ENCODE measurements at regions not wholly inside any gene's neighbourhood (a gene's known extent, or its start where the extent isn't known, plus 50 kb on each side); places are given as distances from the start of the nearest gene placed in this dataset.

DNA sequence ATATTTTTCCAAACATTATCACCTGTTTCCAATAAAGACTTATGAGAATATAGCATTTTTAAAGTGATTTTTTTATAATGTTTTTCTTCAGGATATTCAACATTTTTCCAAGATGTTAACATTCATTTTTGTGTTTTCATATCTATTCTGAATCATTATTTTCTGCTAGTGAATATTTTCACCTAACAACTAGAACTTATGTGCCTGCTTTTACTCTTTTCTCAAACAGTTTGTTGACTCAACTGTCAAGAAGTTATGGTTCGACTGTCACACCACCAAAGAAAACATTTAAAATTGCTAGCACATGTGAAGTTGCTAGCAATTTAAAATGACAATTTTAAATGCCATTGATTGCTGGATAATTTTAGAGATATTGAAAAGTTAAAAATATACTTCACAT is 343.3 kb upstream of the CDH9 start:
- no peak for DNase-seq (ENCODE audit: low read depth)
- TF ChIP-seq, protein P1, sequence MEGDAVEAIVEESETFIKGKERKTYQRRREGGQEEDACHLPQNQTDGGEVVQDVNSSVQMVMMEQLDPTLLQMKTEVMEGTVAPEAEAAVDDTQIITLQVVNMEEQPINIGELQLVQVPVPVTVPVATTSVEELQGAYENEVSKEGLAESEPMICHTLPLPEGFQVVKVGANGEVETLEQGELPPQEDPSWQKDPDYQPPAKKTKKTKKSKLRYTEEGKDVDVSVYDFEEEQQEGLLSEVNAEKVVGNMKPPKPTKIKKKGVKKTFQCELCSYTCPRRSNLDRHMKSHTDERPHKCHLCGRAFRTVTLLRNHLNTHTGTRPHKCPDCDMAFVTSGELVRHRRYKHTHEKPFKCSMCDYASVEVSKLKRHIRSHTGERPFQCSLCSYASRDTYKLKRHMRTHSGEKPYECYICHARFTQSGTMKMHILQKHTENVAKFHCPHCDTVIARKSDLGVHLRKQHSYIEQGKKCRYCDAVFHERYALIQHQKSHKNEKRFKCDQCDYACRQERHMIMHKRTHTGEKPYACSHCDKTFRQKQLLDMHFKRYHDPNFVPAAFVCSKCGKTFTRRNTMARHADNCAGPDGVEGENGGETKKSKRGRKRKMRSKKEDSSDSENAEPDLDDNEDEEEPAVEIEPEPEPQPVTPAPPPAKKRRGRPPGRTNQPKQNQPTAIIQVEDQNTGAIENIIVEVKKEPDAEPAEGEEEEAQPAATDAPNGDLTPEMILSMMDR (IDR thresholded peaks at IDR 0.05; ENCODE audit: low read depth, low read length) = no peak
- no peak for TF ChIP-seq MAX (IDR thresholded peaks at IDR 0.05; ENCODE audit: low read depth, low read length)
- no peak for TF ChIP-seq MYC (IDR thresholded peaks at IDR 0.05; ENCODE audit: low read depth, low read length)
- no peak for TF ChIP-seq POLR2A (IDR thresholded peaks at IDR 0.05; ENCODE audit: extremely low read depth, insufficient read length)
- H3K4me3 ChIP-seq (ENCODE audit: low read depth, low read length) = no peak overlapping the region

DNA sequence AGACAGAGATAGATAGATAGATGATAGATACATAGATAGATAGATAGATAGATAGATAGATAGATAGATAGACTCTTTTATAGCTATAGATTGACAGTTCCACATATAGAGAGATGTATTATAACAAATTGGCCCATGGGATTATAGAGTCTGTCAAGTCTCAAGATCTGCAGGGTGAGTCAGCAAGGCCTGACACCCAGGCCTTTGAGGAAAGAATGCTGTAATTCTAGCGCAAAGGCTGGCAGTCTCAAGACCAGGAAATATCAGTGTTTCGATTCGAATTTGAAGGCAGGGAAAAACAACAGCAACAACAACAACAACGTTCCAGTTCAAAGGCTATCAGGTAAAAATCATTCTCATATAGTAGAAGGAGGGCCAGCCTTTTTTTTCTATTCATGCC is 339.2 kb upstream of the CDH9 start:
- TF ChIP-seq, protein P1 (IDR thresholded peaks at IDR 0.05; ENCODE audit: low read depth, low read length) = no peak
- TF ChIP-seq POLR2A (IDR thresholded peaks at IDR 0.05; ENCODE audit: extremely low read depth, insufficient read length) (no peak), MAX (IDR thresholded peaks at IDR 0.05; ENCODE audit: low read depth, low read length) (no peak), MYC (IDR thresholded peaks at IDR 0.05; ENCODE audit: low read depth, low read length) (no peak)
- H3K4me3 ChIP-seq (ENCODE audit: low read depth, low read length) = no peak overlapping the region
- DNase-seq (ENCODE audit: low read depth) = no peak

GRCh38 chr5:27353970-27354369 is 315.6 kb upstream of the CDH9 start:
- H3K4me3 ChIP-seq (ENCODE audit: low read depth, low read length) = no peak overlapping the region
- no peak for DNase-seq (ENCODE audit: low read depth)
- TF ChIP-seq POLR2A (IDR thresholded peaks at IDR 0.05; ENCODE audit: extremely low read depth, insufficient read length) = no peak
- TF ChIP-seq, protein P1 (IDR thresholded peaks at IDR 0.05; ENCODE audit: low read depth, low read length) = no peak

- TF ChIP-seq, protein P1 (IDR thresholded peaks at IDR 0.05; ENCODE audit: low read depth, low read length) = no peak
- no peak for TF ChIP-seq MYC (IDR thresholded peaks at IDR 0.05; ENCODE audit: low read depth, low read length)
- TF ChIP-seq MAX (IDR thresholded peaks at IDR 0.05; ENCODE audit: low read depth, low read length) = no peak
- TF ChIP-seq POLR2A (IDR thresholded peaks at IDR 0.05; ENCODE audit: extremely low read depth, insufficient read length) = no peak
Measured at GRCh38 chr5:27353540-27353939, 315.2 kb upstream of the CDH9 start.

DNA sequence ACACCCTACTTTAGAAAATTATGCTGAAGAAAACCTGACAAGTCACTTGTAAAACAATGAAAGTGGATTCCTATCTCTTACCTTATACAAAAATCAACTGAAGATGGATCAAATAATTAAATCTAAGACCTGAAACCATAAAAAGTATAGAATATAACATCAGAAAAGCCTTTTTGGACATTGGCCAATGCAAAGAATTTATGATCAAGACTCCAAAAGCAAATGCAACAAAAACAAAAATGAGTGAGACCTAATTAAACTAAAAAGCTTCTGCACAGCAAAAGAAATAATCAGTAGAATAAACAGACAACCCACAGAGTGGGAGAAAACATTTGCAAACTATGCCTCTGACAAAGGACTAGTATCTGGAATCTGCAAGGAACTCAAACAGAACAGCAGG is 303.0 kb upstream of the CDH9 start:
- DNase-seq (ENCODE audit: low read depth) = no peak
- no peak overlapping the region for H3K4me3 ChIP-seq (ENCODE audit: low read depth, low read length)
- TF ChIP-seq POLR2A (IDR thresholded peaks at IDR 0.05; ENCODE audit: extremely low read depth, insufficient read length) (no peak), MAX (IDR thresholded peaks at IDR 0.05; ENCODE audit: low read depth, low read length) (no peak), MYC (IDR thresholded peaks at IDR 0.05; ENCODE audit: low read depth, low read length) (no peak)
- TF ChIP-seq, protein P1 (IDR thresholded peaks at IDR 0.05; ENCODE audit: low read depth, low read length) = no peak

More at GRCh38 chr5:27353540-27353939, 315.2 kb upstream of the CDH9 start:
- no peak overlapping the region for H3K4me3 ChIP-seq (ENCODE audit: low read depth, low read length)
- DNase-seq (ENCODE audit: low read depth) = no peak

DNA sequence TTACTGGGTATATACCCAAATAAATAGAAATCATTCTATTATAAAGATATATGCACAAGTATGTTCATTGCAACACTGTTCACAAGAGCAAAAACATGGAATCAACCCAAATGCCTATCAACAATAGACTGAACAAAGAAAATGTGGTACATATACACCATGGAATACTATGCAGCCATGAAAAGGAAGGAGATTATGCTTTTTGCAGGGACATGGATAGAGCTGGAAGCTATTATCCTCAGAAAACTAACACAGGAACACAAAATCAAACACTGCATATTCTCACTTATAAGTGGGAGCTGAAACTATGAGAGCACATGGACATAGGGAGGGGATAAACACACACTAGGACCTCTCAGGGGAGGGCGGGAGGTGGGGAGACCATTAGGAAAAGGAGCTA is 298.4 kb upstream of the CDH9 start:
- DNase-seq (ENCODE audit: low read depth) = no peak
- H3K4me3 ChIP-seq (ENCODE audit: low read depth, low read length) = no peak overlapping the region
- TF ChIP-seq, protein P1 (IDR thresholded peaks at IDR 0.05; ENCODE audit: low read depth, low read length) = no peak
- TF ChIP-seq POLR2A (IDR thresholded peaks at IDR 0.05; ENCODE audit: extremely low read depth, insufficient read length) (no peak), MAX (IDR thresholded peaks at IDR 0.05; ENCODE audit: low read depth, low read length) (no peak), MYC (IDR thresholded peaks at IDR 0.05; ENCODE audit: low read depth, low read length) (no peak)
